Hematopoietic multipotent progenitor cell treated with erythropoietin and hydrocortisone succinate and interleukin-3 and kit ligand, for 15 days (in vitro differentiated cells): ENCODE measurements at regions not wholly inside any gene's neighbourhood (a gene's known extent, or its start where the extent isn't known, plus 50 kb on each side); places are given as distances from the start of the nearest gene placed in this dataset.
"Not testable (repeated sequence)": the region's sequence is repeated elsewhere in the genome, so short reads cannot be mapped to it uniquely, and the experiment has no call there.

Experiments used
- DNase-seq: peaks from one replicate; pipeline ENCODE4 v3.0.0-alpha.2; 2015; ENCODE audit warnings: low spot score

DNA sequence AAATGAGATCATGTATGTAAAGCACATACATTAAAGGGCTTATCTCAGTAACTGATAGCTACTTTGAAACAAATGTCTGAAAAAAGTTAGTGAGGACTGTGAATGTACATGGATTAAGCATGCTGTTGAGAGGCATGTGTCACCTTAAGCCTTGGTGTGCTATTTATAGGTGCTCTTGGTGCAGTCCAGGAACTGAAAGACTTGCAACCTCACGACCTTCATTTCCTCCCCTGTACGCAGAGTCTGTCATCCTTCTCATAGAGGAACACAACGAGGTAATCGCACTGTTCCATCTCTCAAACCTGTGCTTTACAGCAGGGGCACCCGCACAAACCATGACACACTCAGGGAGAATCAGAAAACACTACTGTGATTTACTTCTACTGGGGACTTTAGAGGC, 65.6 kb downstream of the UFM1 start:
- DNase-seq = no peak

DNA sequence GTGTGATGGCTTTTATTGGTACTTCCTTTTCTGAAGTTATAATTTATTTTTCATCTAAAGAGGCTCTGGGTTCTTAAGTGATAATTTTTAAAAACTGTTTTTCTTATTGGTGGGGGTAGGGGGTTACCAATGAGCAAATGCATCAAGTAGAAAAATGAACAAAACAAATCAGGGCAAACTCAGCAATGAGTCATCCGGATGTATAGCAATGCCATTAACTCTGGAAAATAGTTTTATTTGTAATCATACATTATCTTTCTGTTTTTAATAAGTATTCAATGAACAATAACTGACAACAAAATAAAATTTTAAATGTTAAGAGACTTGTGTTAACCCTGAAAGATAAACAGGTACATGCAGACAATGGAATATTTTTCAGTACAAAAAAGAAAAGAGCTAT, 67.6 kb downstream of the UFM1 start:
- DNase-seq = no peak

DNA sequence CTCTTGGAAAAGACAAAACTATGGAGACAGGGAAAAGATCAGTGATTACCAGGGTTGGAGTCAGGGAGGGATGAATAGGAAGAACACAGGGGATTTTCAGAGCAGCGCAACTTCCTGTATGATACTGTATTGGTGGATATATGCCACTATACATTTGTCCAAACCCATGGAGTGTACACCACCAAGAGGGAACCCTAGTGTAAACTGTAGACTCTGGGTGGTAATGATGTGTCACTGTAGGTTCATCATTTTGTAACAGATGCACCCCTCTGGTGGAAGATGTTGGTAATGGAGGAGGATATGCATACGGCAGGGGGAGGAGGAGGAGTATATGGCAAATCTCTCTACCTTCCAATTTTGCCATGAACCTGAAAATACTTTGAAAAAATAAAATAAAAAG, 68.1 kb downstream of the UFM1 start:
- no peak for DNase-seq

DNA sequence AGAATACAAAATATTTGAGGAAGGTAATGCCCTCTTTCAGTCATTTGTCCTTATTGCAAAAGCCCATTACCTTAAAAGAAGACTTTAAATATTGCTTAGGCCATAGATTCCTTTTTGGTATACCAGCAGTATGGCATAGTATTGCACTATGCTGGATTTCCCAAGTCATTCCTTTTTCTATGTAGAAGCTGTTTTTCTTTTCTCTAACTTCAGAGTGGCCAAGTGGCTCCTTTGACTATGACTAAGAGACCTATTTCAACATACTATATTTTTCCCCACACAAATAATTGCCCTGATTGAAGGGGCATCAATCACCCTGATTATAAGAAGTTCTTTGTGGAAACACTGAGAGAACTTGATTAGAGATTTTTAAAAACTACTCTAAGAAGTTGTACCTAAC, 68.6 kb downstream of the UFM1 start:
- DNase-seq = no peak

DNA sequence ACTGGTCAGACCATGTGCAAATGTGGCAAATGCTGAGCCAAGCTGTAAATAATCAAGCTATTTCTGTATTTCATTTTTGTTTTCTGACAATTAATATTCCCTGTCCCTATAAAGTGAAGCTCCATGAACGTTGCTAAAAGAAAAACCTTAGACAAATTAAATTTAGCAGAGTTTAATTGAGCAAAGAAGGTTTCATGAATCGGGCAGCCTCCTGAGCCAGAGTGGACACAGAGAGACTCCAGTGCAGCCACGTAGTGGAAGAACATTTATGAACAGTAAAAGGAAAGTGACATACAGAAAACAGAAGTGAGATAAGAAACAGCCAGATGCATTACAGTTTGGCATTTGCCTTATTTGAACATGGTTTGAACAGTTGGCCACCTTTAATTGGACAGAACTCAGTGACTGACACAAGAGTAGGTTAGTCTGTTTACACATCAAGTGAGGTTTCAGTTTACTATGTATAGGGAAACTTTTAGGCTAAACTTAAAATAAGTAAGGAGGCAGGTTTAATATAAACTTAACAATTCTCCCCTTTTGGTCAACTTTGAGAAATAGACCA, 69.7 kb downstream of the UFM1 start:
- DNase-seq = no peak

DNA sequence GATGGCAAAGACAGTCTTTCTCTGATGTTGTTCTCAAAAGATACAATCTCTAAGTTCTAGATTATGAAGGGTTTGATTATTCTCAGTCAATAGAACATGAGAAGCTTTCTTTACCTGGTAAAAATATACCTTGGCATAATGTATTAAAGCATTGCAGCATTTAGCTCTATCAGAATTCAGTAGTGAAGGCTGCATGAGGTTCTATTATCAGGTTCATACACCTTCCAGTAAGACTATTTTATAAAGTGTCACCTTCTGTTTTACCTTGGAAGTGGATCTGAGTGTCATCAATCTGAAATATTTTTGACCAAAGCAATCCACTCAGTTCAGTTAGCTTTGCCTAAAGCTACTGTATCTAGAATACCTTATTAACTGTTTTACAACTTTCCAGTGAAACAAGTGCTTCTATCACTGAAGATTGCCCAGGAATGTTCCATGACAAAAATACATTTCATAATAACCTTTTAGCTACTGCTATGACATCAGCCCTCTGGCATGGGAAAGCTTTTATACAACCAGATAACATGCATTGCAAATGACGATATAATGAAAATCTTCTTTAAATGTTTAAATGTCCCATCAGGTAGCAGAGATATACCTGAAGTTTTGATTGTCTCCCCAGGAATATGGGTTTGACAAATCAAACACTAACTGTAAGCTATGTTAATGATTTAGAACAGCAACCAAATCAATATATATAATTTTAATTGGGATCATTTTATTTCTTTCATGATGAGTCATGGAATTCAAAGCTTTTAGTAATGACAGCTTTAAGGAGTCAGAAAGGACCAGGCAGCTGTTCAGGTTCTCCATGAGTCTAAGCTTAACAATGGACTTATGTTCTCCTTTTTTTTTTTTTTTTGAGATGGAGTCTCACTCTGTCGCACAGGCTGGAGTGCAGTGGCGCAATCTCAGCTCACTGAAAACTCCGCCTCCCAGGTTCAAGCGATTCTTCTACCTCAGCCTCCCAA, 72.2 kb downstream of the UFM1 start:
- DNase-seq = no peak

DNA sequence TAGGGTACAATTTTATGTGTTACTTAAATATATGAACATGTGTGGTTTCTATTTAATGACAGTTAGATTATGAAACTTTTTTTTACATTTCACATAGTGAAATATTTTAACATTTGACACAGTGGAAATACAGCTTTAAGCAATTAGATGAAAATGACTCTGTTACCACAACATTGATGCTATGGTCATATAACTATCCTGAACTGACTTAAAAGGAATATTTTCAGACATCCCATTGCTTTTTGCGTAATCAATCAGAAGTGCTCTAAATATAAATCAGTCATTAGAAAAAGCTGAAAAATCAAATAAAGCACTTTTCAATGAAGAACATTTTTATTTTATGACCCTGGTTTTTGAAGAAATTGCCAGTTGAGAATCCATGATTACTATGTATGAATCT, 80.3 kb downstream of the UFM1 start:
- no peak for DNase-seq

DNA sequence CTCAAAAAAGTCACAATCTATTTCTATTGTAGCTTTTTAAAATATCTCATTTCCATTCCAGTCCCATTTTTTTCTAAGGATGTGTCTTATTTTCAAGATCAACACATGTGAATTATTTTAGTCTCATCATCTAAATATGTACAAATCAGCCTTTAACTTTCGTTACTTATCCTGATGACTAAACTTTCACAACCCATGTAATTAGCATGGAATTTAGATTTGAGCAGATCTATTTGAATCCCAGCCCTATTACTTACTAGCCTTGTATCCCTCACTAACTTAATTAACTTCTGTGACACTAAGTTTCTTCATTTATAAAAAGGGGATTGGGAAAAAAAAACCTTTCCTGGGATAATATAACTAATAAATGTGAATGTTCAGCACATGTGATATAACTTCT, 81.1 kb downstream of the UFM1 start:
- DNase-seq = no peak

DNA sequence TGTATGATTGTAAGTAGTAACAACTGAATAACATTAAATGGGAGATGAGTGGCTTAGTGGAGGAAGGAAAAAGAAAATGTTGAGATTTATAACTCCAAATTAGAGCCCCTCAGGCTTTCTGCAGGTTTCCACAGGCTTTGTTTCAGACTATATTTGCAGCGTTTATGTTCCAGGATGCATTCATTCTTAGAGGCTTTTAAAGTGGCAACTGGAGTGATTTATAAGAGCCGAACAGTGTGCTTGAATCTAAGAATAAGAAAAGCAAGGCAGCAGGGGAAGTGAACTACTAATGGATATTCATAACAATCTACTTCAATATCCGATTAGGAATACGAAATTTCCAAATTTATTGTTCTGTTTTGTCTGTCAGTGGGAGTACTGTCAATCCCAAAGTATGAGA, 91.0 kb downstream of the UFM1 start:
- DNase-seq = no peak

DNA sequence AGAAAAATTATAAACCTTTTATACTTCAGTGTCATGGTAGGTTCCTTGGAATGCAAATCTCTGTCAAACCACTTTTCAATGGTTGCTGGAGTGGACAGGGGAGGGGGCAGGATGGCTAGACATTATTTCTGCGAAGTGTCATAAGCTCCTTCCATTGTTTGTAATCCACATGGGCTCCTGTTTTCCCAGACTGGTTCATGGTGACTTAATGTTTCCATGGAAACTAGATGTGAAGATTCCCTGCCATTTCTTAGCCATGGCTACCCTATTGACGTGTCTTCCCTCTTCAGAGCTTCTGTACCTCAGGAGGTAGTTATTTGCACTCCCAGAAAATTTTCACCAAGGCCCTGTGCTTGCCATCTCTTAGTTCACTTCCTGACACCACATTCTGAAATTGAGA, 95.3 kb downstream of the UFM1 start:
- no peak for DNase-seq

DNA sequence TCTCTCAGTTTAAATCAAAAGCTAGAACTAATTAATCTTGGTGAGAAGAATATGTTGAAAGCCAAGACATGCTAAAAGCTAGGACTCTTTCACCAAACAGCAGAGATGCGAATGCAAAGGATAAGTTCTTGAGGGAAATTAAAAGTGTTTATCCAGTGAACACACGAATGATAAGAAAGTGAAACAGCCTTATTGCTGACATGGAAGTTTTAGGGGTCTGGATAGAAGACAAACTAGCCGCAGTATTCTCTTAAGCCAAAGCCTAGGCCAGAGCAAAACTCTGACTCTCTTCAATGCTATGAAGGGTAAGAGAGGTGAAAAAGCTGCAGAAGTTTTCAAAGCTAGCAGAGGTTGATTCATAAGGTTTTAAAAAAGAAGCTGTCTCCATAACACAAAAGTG, 103.0 kb downstream of the UFM1 start:
- DNase-seq = no peak

DNA sequence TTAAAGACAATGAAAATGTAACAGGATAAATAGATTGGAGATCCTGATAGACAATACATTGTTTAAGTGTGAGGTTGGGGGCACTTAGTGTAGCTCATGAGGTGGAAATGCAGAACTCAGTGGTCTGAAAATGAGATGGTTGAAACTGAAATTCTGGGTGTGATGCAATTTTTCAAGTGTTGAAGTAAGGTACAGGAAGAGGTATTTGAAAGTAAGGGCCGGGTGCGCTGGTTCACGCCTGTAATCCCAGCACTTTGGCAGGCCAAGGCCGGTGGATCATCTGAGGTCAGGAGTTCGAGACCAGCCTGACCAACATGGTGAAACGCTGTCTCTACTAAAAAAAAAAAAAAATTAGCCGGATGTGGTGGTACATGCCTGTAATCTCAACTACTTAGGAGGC, 113.0 kb downstream of the UFM1 start:
- DNase-seq = no peak

DNA sequence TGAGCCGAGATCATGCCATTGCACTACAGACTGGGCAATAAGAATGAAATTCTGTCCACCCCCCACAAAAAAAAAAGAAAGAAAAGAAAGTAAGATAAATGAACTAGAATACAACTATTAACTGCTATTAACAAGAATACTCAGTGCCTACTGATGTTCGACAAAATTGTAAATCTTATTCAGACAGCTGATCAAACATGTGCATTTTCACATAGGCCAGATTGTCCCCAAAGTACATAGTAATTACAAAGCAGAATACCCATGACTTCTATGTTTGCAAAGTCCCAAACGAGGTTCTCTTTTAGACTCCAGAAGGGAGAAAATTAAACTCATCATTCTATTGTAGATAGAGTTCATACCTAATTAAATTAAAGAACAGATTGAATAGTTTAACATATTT, 113.4 kb downstream of the UFM1 start:
- DNase-seq = no peak

DNA sequence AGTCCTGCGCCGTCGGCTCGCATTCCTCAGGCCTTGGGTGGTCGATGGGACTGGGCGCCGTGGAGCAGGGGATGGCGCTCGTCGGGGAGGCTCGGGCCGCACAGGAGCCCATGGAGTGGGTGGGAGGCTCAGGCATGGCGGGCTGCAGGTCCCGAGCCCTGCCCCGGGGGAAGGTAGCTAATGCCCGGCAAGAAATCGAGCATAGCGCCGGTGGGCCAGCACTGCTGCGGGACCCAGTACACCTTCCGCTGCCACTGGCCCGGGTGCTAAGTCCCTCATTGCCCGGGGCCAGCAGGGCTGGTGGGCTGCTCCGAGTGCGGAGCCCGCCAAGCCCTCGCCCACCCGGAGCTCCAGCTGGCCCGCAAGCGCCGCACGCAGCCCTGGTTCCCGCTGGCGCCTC, 122.8 kb downstream of the UFM1 start:
- not testable (repeated sequence) for DNase-seq

DNA sequence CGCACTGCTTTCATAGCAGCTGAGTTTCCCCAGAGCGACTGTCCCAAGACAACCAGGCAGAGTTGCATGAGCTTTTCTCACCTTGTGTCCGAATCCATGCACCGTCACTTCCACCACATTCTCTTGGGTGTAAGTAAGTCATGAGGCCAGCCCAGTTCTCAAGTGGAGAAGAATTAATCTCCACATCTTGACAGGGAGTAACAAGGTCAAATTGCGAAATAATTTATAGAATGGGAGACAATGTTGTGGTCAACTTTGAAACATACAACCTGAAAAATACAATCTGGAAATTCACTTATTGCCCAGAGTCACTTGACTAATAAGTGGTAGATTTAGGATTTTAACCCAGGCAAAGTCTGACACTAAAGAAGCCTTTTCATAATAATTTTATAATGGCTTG, 123.7 kb downstream of the UFM1 start:
- DNase-seq = no peak

DNA sequence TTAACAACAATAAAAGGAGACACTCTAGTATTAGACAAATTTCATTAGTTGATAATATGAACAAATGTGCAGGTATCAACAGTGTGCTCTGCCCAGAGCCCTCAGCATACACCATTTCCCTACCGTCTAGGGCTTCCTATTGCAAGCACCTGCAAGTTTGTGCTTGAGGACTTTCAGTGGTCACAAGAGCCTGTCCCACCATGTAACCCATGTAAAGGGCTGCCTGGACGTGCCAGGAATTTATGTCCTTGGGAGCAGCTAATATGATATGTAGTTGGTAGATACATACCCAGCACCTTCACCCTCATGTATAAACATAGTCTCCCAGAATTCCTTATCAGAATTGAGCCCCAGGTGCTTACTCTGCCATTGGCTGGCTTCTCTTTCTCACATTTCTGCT, 128.0 kb downstream of the UFM1 start:
- DNase-seq = no peak

DNA sequence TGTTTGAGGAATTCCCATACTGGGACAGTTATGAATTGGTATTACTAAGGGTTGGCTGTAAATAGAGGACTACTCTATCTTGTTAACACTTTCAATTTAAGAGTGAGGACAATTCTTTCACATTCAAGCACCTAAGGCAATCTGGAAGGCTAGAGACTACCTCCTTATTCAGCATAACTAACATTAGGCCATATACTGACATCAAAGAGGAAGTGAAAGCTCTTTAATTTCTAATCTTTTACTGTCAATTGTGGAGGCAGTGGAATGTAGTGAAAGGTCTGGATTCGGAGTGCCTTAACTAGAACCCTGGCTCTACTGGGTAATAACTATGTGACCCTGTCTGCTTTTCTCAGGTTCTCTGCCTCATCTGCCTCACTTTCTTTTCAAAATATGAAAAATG, 134.0 kb downstream of the UFM1 start:
- DNase-seq = no peak

DNA sequence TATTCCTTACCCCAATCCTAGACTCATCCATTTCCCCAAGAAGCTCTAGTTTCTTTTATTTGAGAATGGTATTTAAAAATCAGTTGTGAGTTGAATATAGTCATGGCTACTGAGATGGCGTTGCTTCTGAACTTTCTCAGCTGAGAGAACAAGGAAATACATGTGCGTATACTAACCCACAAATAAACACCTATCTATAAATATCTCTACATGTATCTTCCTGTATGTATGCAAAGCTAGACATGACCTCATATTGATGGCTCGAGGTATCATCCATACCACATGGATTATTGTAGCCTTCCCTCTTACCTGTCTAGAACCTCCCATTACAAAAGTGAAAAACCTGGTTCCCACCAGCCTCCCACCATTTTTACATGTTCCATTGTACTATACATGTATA, 141.0 kb downstream of the UFM1 start:
- no peak for DNase-seq

DNA sequence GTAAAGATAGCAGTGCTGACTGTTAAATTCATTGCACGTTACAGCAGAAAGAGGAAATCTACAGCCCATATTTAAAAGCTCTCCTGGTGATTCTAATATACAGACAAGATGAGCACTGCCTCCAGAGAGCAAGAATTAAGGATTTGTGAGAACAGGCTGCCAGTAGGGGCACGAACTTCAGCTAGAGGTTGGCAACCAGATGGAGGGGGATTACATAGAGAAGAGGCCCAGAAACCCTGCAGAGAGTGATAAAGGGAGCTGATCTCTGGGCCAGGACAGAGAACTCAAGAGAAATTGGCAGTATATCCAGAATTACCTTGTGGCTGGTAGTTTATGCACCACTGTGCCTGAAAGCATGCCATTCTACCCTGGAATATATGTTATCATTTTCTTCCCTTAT, 144.8 kb downstream of the UFM1 start:
- no peak for DNase-seq

DNA sequence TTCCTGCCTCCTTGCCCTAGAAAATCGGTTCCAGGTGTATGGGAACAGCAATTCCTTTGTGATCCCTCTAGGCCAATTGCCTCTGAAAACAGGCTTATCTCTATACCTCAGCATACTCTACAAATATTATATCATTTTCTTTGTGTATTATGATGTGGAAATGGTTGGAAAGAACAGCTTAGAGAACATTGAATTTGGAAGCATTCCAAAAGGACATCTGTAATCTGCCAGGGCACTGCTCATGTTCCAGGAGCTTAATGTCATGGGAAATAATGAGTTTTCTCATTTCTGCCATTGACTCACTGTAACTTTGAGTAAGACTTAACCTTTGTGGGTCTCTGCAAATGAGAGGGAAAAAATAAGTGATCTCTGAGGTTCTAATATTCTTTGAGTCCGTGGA, 147.3 kb downstream of the UFM1 start:
- no peak for DNase-seq

DNA sequence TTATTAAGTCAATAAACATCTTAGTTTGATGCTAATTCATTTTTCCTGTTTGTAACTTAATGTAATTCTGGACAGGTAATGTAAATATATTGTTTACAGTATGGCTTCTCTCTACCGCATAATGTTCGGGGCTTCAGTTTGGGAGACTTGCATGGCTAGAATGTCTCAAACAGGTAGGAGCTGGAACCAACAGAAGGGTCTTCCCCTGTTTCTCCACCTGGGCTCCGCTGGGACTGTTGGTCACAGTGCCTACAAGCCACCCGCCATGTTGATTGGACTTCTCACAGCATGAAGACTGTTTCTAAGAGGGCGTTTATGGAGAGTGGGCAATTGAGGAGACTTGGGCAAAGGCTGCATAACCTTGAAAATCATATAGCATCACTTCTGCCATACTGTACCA, 148.6 kb downstream of the UFM1 start:
- no peak for DNase-seq

DNA sequence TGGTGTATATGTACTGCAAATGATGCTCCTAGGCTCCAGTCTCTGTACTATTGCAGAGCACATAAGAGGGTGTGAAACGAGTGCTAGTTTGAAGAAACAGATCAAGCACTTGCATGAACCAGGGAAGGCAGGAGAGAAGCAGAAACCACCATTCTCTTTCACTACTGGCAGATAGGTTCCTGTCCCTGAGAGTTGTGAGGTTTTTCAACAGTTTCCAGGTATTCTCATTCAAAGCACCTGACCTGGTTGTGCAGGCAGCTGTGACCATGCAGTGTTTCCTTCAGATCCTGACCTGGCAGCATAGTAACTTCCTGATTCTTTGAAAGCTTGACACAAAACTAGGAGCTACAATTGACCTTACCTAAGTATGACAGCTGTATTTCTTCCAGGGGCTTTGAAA, 164.9 kb downstream of the UFM1 start:
- DNase-seq = no peak

DNA sequence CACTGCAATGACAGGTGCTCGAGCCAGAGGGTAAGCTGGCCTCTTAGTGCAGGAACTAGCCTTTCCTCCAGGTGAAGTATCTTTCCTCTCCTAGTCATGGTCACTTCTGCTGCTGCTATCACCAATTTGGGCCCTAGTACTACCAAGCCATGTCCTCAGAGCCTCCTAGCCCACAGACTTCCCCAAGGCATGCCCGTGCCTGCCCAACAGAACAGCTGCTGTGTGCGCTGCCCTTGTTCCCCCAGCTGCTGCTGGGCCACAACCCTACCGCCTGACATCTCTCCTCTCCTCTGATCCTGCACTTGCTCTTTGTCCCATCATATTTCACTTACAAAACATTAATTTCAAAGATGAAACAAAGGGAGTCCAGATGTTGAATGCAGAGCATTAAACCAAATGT, 168.5 kb upstream of the FREM2 start:
- DNase-seq = no peak
